ENCODE measurements at regions not wholly inside any gene's neighbourhood (a gene's known extent, or its start where the extent isn't known, plus 50 kb on each side); places are given as distances from the start of the nearest gene placed in this dataset.
"Not testable (repeated sequence)": the region's sequence is repeated elsewhere in the genome, so short reads cannot be mapped to it uniquely, and the experiment has no call there.

DNA sequence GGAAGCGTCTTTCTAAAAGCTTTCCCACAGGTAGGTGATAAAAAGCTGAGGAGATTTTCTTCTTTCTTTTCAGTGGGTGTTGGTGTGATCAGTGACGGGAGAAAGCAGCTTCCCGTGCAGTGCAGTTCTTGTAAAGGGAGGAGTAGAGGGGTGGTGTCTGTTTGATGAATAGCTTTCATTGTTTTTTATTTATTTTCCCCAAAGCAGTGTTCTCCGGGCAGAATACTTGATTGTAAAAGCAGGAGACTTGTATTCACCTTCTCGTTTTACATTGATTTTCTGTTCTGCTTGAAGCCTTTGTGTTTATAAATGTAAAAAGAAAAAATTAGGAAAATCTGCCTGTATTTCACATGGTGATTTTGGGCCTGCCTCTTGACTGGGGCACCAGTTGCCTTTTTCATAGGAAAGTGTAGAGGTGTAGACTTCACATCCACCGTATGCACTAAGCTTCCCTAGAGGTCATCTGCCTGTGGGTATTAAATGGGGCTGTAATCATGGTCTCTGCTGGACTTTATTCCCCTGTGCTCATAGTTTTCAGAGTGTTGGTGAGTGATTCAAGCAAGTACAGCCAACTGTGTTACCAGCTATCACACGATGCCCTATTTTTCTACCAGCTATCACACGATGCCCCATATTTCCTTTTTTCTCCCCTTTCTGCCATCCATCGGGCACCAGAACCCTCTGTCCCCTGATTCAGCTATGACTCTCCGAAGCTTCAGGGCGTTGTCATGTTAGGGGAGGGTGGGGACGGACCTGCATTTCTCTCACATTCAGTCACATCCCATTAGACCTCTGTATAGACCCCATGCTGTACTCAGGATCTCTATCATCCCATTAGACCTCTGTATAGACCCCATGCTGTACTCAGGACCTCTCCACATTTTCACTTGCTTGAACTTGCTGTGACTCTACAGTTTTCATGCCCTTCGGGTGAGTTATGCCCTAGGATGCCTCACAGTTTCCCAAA lies 526.5 kb downstream of the TRIML1 start:
- 44% methylated on average over 13 of the region's 13 CpGs for WGBS
- Histone ChIP-seq H3K36me3 (no peaks in the 10 kb centered on the region), H3K27ac (replicated peaks in 1 of 4) (no peak overlapping the region), H3K4me1 (no peaks in the 10 kb centered on the region), H3K9me3 (peaks cover 0 to 15% (median 0%) of the 10 kb centered on the region in 4 donors), H3K27me3 (no peaks in the 10 kb centered on the region), H3K4me3 (no peak overlapping the region)
- no peak for TF ChIP-seq EP300 (IDR thresholded peaks at IDR 0.05)
- TF ChIP-seq POLR2AphosphoS5 (IDR thresholded peaks at IDR 0.05), result no peak
- TF ChIP-seq POLR2A (IDR thresholded peaks at IDR 0.05; ENCODE audit: low read depth), result no peak
- TF ChIP-seq CTCF (IDR thresholded peaks at IDR 0.05), result no peak
- DNase-seq (ENCODE audit: extremely low spot score), result no peak
- intact Hi-C loops (cut with DNase I), result no loop called here

DNA sequence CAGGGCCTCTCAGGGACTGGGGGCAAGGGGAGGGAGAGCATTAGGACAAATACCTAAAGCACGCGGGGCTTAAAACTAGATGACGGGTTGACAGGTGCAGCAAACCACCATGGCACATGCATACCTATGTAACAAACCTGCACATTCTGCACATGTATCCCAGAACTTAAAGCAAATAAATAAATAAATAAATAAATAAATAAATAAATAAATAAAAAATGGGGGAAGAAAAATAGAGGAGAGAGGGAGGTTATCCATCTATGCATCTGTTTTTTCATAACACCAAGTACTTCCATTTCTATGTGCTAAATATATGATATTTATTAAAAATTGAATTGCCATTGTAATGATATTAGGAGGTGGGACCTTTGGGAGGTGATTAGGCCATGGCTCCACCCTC lies 539.5 kb downstream of the TRIML1 start:
- H3K36me3 ChIP-seq; H3K27me3 ChIP-seq; H3K27ac ChIP-seq (replicated peaks in 1 of 4); H3K9me3 ChIP-seq; H3K4me3 ChIP-seq; intact Hi-C loops (cut with DNase I); DNase-seq (ENCODE audit: extremely low spot score); H3K4me1 ChIP-seq: not testable (repeated sequence)
- WGBS, result 100% methylated on average over 3 of the region's 3 CpGs

- Histone ChIP-seq H3K4me3 (no peak overlapping the region), H3K36me3 (no peaks in the 10 kb centered on the region), H3K4me1 (no peaks in the 10 kb centered on the region), H3K27me3 (no peaks in the 10 kb centered on the region), H3K9me3 (no peaks in the 10 kb centered on the region), H3K27ac (replicated peaks in 1 of 4) (no peak overlapping the region)
- 80% methylated on average over 11 of the region's 12 CpGs for WGBS
- intact Hi-C loops (cut with DNase I), result no loop called here
- TF ChIP-seq CTCF (IDR thresholded peaks at IDR 0.05) (no peak), EP300 (IDR thresholded peaks at IDR 0.05) (no peak)
- no peak for DNase-seq (ENCODE audit: extremely low spot score)
These were observed 540.9 kb downstream of the TRIML1 start for GRCh38 chr4:188680004-188680666.

- H3K9me3 ChIP-seq, result no peaks in the 10 kb centered on the region
- no peaks in the 10 kb centered on the region for H3K36me3 ChIP-seq
- intact Hi-C loops (cut with DNase I), result no loop called here
These were observed 541.4 kb downstream of the TRIML1 start for GRCh38 chr4:188680667-188681063.

More at GRCh38 chr4:188680667-188681063, 541.4 kb downstream of the TRIML1 start:
- Histone ChIP-seq H3K4me3 (no peak overlapping the region), H3K27me3 (no peaks in the 10 kb centered on the region), H3K4me1 (no peaks in the 10 kb centered on the region), H3K27ac (replicated peaks in 1 of 4) (no peak overlapping the region)
- no peak for TF ChIP-seq EP300 (IDR thresholded peaks at IDR 0.05)
- no peak for TF ChIP-seq POLR2A (IDR thresholded peaks at IDR 0.05; ENCODE audit: low read depth)
- no peak for TF ChIP-seq POLR2AphosphoS5 (IDR thresholded peaks at IDR 0.05)
- TF ChIP-seq CTCF (IDR thresholded peaks at IDR 0.05), result no peak
- WGBS, result 79% methylated on average over 13 of the region's 14 CpGs
- no peak for DNase-seq (ENCODE audit: extremely low spot score)
